ENCODE measurements at regions not wholly inside any gene's neighbourhood (a gene's known extent, or its start where the extent isn't known, plus 50 kb on each side); places are given as distances from the start of the nearest gene placed in this dataset.

- Mint-ChIP-seq H3K4me3 (no peak overlapping the region), H3K4me1 (no peaks in the 10 kb centered on the region), H3K27me3 (ENCODE audit: low read depth) (peaks cover 21% of the 10 kb centered on the region), H3K9me3 (peaks cover 4% of the 10 kb centered on the region), H3K27ac (no peak overlapping the region), H3K36me3 (ENCODE audit: low read depth) (no peaks in the 10 kb centered on the region)
- TF ChIP-seq CTCF (IDR thresholded peaks at IDR 0.05; ENCODE audit: unreplicated experiment in 3 of 3): no peak
These were observed 61.4 kb upstream of the SIX3 start for GRCh38 chr2:44880125-44880483.

GRCh38 chr2:44881856-44882255 is 59.6 kb upstream of the SIX3 start:
- peaks cover 27% of the 10 kb centered on the region for H3K27me3 Mint-ChIP-seq (ENCODE audit: low read depth)
- H3K36me3 Mint-ChIP-seq (ENCODE audit: low read depth): no peaks in the 10 kb centered on the region
- no peak overlapping the region for H3K27ac Mint-ChIP-seq
- no peak overlapping the region for H3K4me3 Mint-ChIP-seq
- TF ChIP-seq CTCF (IDR thresholded peaks at IDR 0.05; ENCODE audit: unreplicated experiment in 3 of 3): no peak
- H3K4me1 Mint-ChIP-seq: no peaks in the 10 kb centered on the region
- H3K9me3 Mint-ChIP-seq: no peaks in the 10 kb centered on the region

- TF ChIP-seq CTCF (IDR thresholded peaks at IDR 0.05; ENCODE audit: unreplicated experiment in 3 of 3): no peak
- H3K36me3 Mint-ChIP-seq (ENCODE audit: low read depth): no peaks in the 10 kb centered on the region
- H3K9me3 Mint-ChIP-seq: no peaks in the 10 kb centered on the region
- peaks cover 24% of the 10 kb centered on the region for H3K27me3 Mint-ChIP-seq (ENCODE audit: low read depth)
- no peak overlapping the region for H3K27ac Mint-ChIP-seq
- H3K4me3 Mint-ChIP-seq: no peak overlapping the region
- no peaks in the 10 kb centered on the region for H3K4me1 Mint-ChIP-seq
These were observed 58.1 kb upstream of the SIX3 start for GRCh38 chr2:44883356-44883755.

DNA sequence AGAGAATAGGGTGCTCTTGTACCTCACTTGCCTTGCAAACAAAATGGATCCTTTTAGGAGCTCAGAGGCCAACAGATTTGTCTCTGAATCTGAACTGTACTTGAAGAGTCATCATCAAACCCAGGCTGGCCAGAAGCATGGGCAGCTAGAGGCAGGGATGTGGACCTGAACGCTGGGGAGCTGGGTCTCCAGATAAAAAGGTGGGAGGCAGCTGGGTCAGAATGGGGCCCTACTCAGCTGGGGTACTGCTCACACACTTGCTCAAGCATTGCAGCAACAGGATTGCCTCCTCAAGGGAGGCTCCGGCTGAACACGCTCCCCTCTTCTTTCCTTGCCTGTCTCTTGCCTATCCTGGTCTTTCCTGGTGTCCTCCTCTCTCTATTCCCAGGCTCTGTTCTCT is 57.3 kb upstream of the SIX3 start:
- no peaks in the 10 kb centered on the region for H3K36me3 Mint-ChIP-seq (ENCODE audit: low read depth)
- no peak for TF ChIP-seq CTCF (IDR thresholded peaks at IDR 0.05; ENCODE audit: unreplicated experiment in 3 of 3)
- no peaks in the 10 kb centered on the region for H3K4me1 Mint-ChIP-seq
- H3K9me3 Mint-ChIP-seq: no peaks in the 10 kb centered on the region
- H3K4me3 Mint-ChIP-seq: no peak overlapping the region
- no peak overlapping the region for H3K27ac Mint-ChIP-seq
- H3K27me3 Mint-ChIP-seq (ENCODE audit: low read depth): peaks cover 29% of the 10 kb centered on the region

DNA sequence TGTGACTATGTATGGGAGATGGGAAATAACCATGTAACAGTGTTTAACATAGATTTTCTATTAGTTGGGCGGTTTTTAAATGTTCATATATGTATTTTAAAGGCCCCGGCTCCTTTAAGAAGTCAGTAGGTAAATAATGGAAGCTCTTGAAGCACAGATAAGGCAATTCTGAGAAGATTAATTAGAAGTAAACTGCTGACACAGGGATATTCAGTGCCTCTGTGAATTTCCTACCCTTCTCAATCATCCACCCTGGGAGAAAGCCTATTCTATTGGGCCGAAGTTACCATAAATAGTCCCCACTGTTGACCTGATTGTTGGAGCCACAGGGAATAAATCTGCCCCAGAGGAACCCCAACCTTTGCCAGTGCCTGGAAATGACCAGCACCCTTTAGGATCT is 56.8 kb upstream of the SIX3 start:
- H3K9me3 Mint-ChIP-seq: no peaks in the 10 kb centered on the region
- H3K4me3 Mint-ChIP-seq: no peak overlapping the region
- no peaks in the 10 kb centered on the region for H3K36me3 Mint-ChIP-seq (ENCODE audit: low read depth)
- H3K4me1 Mint-ChIP-seq: no peaks in the 10 kb centered on the region
- H3K27ac Mint-ChIP-seq: no peak overlapping the region
- no peak for TF ChIP-seq CTCF (IDR thresholded peaks at IDR 0.05; ENCODE audit: unreplicated experiment in 3 of 3)
- peaks cover 29% of the 10 kb centered on the region for H3K27me3 Mint-ChIP-seq (ENCODE audit: low read depth)

DNA sequence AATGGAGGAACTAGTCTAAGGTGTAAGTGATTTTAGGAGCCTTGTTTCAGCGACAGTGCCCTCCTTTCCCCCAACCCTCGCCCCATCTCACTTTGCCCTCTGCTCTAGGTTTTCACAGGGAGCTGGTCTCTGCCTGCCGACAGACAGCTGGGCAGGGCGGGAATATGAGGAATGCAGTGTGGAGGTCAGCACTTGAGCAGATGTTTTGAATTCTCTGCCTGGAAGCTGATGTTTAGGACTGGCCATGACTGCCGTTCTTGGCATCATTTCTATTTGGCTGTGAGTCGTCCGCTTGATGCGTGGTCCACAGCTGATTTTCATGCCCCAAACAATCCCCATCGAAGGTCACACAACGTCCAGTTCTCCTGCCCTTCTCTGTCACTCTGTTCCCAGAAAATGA is 55.1 kb upstream of the SIX3 start:
- Mint-ChIP-seq H3K4me3 (no peak overlapping the region), H3K27ac (no peak overlapping the region), H3K4me1 (no peaks in the 10 kb centered on the region), H3K27me3 (ENCODE audit: low read depth) (peaks cover 29% of the 10 kb centered on the region), H3K36me3 (ENCODE audit: low read depth) (no peaks in the 10 kb centered on the region), H3K9me3 (no peaks in the 10 kb centered on the region)
- TF ChIP-seq CTCF (IDR thresholded peaks at IDR 0.05; ENCODE audit: unreplicated experiment in 3 of 3): no peak
